OCI-LY3 (cell line): ENCODE measurements at regions not wholly inside any gene's neighbourhood (a gene's known extent, or its start where the extent isn't known, plus 50 kb on each side); places are given as distances from the start of the nearest gene placed in this dataset.

ENCODE experiments used
- H2AFZ ChIP-seq: fragments of 200-600, 300-600 bp; shearing (Covaris generic); 2 replicates; pipeline ENCODE4 v1.6.0; 2014; ENCODE audit warnings: antibody characterized with exemption, low read depth, low read length
- H3K27ac ChIP-seq: fragments of 200-600, 300-600 bp; sonication (generic); 2 replicates; pipeline ENCODE4 v1.5.1; 2014; ENCODE audit warnings: mild to moderate bottlenecking, low read length, moderate library complexity, mixed read lengths
- H3K27me3 ChIP-seq: fragments of 200-600, 300-600 bp; sonication (generic); 2 replicates; pipeline ENCODE4 v1.6.1; 2014; ENCODE audit warnings: low read depth, low read length, mixed read lengths
- H3K36me3 ChIP-seq: fragments of 200-600, 300-600 bp; sonication (generic); replicated peaks from 2 replicates; pipeline ENCODE3; 2014; ENCODE audit warnings: low read depth, low read length, mixed read lengths
- H3K4me1 ChIP-seq: fragments of 300-600, 200-600 bp; sonication (generic); 2 replicates; pipeline ENCODE4 v1.6.1; 2014; ENCODE audit warnings: low read length, mixed read lengths
- H3K4me2 ChIP-seq: fragments of 200-600, 300-600 bp; sonication (generic); 2 replicates; pipeline ENCODE4 v1.6.1; 2014; ENCODE audit warnings: low read length, mixed read lengths
- H3K4me3 ChIP-seq: fragments of 300-600, 200-600 bp; sonication (generic); 2 replicates; pipeline ENCODE4 v1.5.1; 2014; ENCODE audit warnings: antibody characterized with exemption, mild to moderate bottlenecking, low read length, moderate library complexity
- H3K79me2 ChIP-seq: fragments of 300-600, 200-600 bp; shearing (Covaris generic); 2 replicates; pipeline ENCODE4 v1.6.1; 2014; ENCODE audit warnings: mild to moderate bottlenecking, low read length, mixed read lengths
- H3K9ac ChIP-seq: fragments of 300-600, 200-600 bp; shearing (Covaris generic); 2 replicates; pipeline ENCODE4 v1.6.0; 2014; ENCODE audit warnings: mild to moderate bottlenecking, low read length, moderate library complexity
- H3K9me3 ChIP-seq: fragments of 200-600, 300-600 bp; shearing (Covaris generic); 2 replicates; pipeline ENCODE4 v1.6.1; 2014; ENCODE audit warnings: low read length, mixed read lengths; ENCODE audit not compliant: insufficient read depth
- H4K20me1 ChIP-seq: fragments of 200-600, 300-600 bp; sonication (generic); 2 replicates; pipeline ENCODE4 v1.6.1; 2016; ENCODE audit warnings: low read length, mixed read lengths; ENCODE audit not compliant: insufficient read depth
- EZH2phosphoT487 ChIP-seq: fragments of 200-600 bp; shearing (Covaris generic); IDR thresholded peaks from 2 replicates; pipeline ENCODE4 v1.6.1; 2018; ENCODE audit warnings: antibody characterized with exemption, mixed run types, low read depth
- TF ChIP-seq, protein P1 (sequence below): fragments of 200-600, 300-600 bp; sonication (generic); IDR thresholded peaks from 2 replicates; pipeline ENCODE4 v1.5.1; 2014; ENCODE audit warnings: antibody characterized with exemption, low read length, low read depth

DNA sequence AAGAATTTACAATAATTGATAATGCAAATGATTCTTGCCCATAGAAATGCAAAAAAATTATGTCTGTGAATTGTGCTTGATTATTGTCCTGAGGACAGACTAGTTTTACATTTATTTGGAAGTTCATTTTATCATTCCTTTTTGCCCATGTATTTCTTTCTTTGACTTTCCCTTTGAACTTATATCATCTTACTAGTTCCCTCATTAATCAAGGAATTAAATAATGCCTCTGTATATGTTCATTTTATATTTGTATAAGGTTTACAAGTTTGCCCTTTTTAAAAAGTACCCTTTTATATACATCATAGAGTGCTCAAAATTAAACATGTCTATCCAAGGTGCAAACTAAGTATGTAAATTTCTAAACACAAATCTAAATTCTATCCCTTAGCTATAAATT is 501.6 kb downstream of the NTRK2 start:
- Histone ChIP-seq H3K9ac (no peak overlapping the region), H3K9me3 (no peaks in the 10 kb centered on the region), H4K20me1 (no peaks in the 10 kb centered on the region), H3K4me1 (no peaks in the 10 kb centered on the region), H2AFZ (no peak overlapping the region), H3K36me3 (no peaks in the 10 kb centered on the region), H3K27ac (no peak overlapping the region), H3K79me2 (no peaks in the 10 kb centered on the region), H3K27me3 (no peaks in the 10 kb centered on the region), H3K4me2 (no peak overlapping the region), H3K4me3 (no peak overlapping the region)
- TF ChIP-seq EZH2phosphoT487: no peak
- TF ChIP-seq, protein P1, sequence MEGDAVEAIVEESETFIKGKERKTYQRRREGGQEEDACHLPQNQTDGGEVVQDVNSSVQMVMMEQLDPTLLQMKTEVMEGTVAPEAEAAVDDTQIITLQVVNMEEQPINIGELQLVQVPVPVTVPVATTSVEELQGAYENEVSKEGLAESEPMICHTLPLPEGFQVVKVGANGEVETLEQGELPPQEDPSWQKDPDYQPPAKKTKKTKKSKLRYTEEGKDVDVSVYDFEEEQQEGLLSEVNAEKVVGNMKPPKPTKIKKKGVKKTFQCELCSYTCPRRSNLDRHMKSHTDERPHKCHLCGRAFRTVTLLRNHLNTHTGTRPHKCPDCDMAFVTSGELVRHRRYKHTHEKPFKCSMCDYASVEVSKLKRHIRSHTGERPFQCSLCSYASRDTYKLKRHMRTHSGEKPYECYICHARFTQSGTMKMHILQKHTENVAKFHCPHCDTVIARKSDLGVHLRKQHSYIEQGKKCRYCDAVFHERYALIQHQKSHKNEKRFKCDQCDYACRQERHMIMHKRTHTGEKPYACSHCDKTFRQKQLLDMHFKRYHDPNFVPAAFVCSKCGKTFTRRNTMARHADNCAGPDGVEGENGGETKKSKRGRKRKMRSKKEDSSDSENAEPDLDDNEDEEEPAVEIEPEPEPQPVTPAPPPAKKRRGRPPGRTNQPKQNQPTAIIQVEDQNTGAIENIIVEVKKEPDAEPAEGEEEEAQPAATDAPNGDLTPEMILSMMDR: no peak

DNA sequence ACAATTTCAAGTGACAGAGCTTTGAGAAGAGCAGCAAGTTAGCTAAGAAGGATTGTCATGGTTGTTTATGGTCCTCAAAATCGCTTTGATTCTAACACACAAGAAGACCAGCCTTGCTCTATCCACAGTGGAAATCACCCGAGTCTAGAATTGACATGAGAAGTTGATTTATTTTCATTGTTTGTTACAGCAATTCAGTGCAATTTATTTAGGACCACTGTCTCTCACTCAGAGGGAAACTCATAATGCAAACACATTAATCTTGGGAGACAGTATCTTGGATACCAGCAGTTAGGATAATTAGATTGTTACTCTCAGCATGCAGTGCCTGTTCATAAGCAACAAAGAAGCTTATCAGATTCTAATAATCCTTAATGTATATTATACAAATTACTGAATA is 498.9 kb downstream of the NTRK2 start:
- Histone ChIP-seq H3K36me3 (no peaks in the 10 kb centered on the region), H2AFZ (no peak overlapping the region), H3K4me1 (no peaks in the 10 kb centered on the region), H3K9ac (no peak overlapping the region), H3K27ac (no peak overlapping the region), H3K4me3 (no peak overlapping the region), H3K9me3 (no peaks in the 10 kb centered on the region), H3K4me2 (no peak overlapping the region), H3K27me3 (no peaks in the 10 kb centered on the region), H3K79me2 (no peaks in the 10 kb centered on the region), H4K20me1 (no peaks in the 10 kb centered on the region)
- no peak for TF ChIP-seq EZH2phosphoT487
- TF ChIP-seq, protein P1: no peak

DNA sequence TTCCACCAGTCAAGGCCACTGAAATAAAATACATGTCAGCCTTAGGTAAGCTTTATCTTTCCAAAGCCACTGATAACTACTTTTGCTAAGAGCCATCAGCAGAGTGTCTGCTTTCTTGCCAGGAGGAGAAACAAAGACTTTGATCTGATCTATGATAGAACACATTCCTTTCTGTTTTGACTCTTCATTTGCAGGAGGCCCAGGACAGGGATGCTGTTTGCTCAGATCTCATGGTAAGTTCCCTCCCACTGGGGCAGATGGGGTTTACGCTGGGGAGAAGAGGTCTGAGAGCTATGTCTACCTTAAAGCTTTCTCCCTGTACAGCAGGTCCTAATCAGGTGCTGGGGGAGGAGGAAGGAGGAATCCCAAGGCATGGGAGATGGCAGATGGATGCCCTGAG is 497.6 kb downstream of the NTRK2 start:
- H3K9ac ChIP-seq: no peak overlapping the region
- no peak overlapping the region for H2AFZ ChIP-seq
- H4K20me1 ChIP-seq: no peaks in the 10 kb centered on the region
- no peak overlapping the region for H3K4me2 ChIP-seq
- H3K36me3 ChIP-seq: no peaks in the 10 kb centered on the region
- H3K4me1 ChIP-seq: no peaks in the 10 kb centered on the region
- H3K4me3 ChIP-seq: no peak overlapping the region
- H3K79me2 ChIP-seq: no peaks in the 10 kb centered on the region
- no peak overlapping the region for H3K27ac ChIP-seq
- no peaks in the 10 kb centered on the region for H3K27me3 ChIP-seq
- no peaks in the 10 kb centered on the region for H3K9me3 ChIP-seq
- TF ChIP-seq, protein P1: no peak
- no peak for TF ChIP-seq EZH2phosphoT487

DNA sequence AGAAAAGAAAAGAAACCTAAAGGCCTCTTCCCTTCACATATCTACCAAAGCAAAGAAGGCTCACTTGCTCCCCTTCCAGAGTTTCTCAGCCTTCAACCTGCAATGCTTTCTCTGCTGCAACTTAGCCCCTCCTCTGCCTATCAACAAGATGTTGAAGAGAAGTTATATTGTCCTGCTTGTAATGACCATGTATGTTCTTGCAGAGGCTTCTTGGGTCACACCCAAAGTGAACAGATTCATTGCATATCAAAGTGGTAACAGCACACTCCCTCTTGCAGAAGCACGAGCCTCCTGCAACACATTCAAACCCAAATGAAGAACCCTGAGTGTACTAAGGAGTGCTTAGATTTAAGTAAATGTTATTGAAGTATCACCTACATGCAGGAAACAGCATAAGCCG is 494.3 kb downstream of the NTRK2 start:
- Histone ChIP-seq H3K4me1 (peaks cover 3% of the 10 kb centered on the region; the same call in 1 of the 2 replicates), H3K36me3 (no peaks in the 10 kb centered on the region), H3K9me3 (no peaks in the 10 kb centered on the region), H2AFZ (no peak overlapping the region), H3K27ac (no peak overlapping the region), H3K4me3 (no peak overlapping the region), H3K27me3 (no peaks in the 10 kb centered on the region), H3K4me2 (no peak overlapping the region), H4K20me1 (no peaks in the 10 kb centered on the region), H3K79me2 (no peaks in the 10 kb centered on the region), H3K9ac (no peak overlapping the region)
- no peak for TF ChIP-seq EZH2phosphoT487
- TF ChIP-seq, protein P1: no peak
